OCI-M2 (cell line): ENCODE measurements at regions not wholly inside any gene's neighbourhood (a gene's known extent, or its start where the extent isn't known, plus 50 kb on each side); places are given as distances from the start of the nearest gene placed in this dataset.

Experiments
- DNase-seq: peaks from one replicate; lab custom pipeline; 2025; ENCODE audit not compliant: unreplicated experiment; lab: John Stamatoyannopoulos, UW

- no peak for DNase-seq
Observed at GRCh38 chr1:48057249-48057648, 60.1 kb upstream of the TRABD2B start.

DNA sequence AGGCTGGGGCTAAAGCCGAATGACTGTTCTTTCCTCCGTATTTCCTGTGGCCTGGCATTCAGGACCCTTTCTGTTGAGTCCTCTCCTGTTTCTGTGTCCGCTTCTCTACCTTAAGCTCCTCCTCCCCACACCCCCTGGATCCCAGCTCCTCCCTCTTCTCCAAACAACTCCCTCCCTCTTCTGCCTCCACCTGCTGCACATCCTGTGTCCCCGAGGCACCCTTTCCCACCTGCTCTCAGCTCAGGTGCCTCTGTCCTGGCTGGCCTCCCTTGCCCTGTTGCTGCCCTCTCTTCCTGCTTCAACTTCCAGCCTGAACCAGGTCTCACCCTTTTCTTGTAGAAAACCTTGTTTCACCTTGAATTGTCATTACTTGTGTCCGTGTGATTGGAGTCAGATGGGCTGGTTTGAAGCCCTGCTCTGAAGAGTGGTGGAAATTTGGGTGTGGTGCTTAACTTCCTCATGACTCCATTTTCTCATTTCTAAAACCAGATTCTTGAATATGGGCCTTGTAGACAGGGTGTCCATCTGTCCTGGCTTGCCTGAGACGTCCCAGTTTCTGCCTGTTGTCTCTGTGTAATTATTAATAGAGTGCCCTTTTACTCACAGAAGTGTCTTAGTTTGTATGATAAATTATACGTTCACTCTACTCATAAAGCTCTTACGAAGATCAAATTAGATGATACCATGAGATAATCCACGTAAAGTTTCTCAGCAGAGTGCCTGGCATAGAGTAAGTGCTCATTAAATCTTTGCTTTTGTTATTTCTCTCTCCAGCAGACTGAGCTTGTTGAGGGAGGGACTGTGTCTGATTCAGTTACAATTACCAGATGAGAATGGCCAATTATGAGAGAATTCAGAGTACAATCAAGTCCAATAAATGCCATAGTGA lies 58.9 kb upstream of the TRABD2B start:
- no peak for DNase-seq

DNA sequence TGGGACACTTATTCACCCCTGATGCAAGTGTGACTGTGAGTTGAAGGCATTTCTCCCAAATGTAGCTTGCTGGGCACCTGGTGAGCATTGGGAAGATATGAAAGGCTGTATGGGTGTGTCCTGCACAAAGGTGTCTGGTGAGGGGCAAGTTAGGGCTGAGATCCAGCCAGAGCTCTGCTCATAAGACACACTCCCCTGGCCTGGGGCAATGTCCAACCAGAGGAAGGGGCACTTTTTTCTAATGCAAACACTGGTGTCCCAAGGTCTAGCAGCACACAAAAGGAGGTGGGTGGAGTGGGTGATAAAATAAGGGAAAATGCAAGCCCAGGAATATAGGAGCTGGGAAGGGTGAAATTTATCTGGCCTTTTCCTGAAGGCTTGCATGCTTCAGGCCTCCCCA lies 57.0 kb upstream of the TRABD2B start:
- no peak for DNase-seq

- DNase-seq: no peak
Observed at GRCh38 chr1:48052923-48053291, 55.7 kb upstream of the TRABD2B start.

DNA sequence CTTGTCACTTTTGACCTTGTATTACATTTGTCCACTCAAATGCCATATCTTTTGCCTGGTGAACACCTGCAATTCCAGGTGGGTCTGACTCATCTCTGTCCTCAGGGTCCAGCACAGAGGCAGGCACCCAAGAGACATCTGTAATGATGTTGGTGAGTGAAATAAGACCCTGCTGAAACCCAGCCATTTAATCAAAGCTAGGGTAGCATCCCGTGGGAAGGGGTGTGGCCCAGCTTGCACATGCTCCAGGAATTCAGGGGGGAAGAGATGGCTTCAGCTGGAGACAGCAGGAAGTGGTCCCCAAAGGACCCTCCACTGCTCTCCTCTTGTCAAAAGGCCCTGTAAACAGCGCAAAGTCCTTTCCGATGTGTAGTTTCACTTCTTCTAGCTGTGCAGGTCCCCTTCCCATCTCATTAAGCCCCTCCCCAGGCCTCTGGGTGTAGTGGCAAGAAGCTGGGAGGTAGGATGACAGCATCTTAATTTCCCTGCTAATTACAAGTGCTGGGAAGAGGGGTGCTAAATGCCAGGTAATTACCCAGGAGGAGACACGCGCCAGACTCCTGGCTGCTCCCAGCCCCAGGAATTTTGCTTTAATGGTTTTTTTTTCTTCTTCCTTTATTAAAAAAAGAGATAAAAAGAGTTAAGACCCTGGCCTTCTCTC lies 54.4 kb upstream of the TRABD2B start:
- DNase-seq: no peak

- DNase-seq: no peak
Observed at GRCh38 chr1:48049823-48050535, 52.8 kb upstream of the TRABD2B start.

GRCh38 chr1:48048980-48049379 lies 51.8 kb upstream of the TRABD2B start:
- no peak for DNase-seq

DNA sequence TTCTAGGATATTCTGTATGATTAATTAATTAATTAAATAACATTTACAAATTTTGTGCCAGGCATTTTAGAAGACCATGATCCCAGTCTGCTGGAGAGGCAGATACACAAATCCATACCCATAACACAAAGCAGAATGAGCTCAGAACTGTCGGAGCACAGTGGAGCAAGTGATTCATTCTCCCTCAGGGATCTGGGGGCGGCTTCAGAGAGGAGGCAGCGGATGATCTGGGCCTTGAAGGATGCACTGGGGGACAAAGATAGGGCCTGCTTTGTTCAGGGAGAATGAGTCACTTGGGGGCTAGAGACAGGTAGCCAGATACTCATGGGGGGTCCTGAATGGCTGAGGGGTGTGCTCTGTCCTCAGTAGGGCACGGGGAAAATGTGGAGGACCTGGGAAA lies 50.9 kb upstream of the TRABD2B start:
- DNase-seq: no peak

DNA sequence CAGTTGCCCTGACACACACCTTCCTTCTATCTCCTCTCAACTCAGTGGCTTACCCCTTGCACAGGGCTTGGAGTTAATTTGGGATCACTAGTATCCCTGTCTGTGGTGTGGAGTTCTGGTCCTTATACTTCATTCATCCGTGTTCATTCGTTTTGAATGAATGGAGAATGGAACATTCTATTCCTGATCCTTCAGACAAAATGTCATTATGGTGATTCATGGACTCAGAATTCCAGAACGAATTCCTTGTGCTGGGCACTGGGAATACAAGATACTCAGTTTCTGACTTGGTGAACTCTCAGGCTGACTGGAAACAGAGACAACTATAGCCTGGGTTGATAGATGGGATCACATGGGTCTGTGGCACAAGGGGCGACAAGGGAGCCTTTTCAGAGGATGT lies 49.9 kb upstream of the TRABD2B start:
- DNase-seq: no peak
